Activated gamma-delta T cell (primary cell): ENCODE measurements at regions not wholly inside any gene's neighbourhood (a gene's known extent, or its start where the extent isn't known, plus 50 kb on each side); places are given as distances from the start of the nearest gene placed in this dataset.
"Not testable (repeated sequence)": the region's sequence is repeated elsewhere in the genome, so short reads cannot be mapped to it uniquely, and the experiment has no call there.

Experiments used
- DNase-seq: peaks from one replicate; lab custom pipeline; 2025; lab: John Stamatoyannopoulos, UW

- DNase-seq: no peak
Measured at GRCh38 chr2:167843657-167844056, 403.7 kb downstream of the STK39 start.

DNA sequence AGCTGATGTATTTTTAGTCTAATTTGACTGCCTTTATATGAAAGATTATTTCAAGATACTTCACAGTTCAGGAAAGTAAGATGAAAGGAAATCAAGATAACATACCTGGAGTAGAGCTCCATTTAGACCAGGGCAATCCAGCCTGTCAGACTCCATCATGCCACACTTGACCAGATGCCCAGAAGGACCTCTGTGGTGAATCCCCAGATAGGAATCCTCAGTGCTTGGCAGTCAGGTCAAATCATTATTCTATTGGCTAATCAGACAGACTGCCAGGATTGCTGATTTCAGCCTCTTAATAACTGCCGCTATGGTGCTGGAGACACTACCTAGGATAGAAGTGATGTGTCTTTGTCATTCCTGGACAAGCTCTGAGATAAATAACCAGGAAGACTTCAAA, 404.2 kb downstream of the STK39 start:
- DNase-seq: no peak

GRCh38 chr2:167842047-167842446, 405.3 kb downstream of the STK39 start:
- DNase-seq: no peak

- not testable (repeated sequence) for DNase-seq
Measured at GRCh38 chr2:167835290-167835689, 412.1 kb downstream of the STK39 start.

DNA sequence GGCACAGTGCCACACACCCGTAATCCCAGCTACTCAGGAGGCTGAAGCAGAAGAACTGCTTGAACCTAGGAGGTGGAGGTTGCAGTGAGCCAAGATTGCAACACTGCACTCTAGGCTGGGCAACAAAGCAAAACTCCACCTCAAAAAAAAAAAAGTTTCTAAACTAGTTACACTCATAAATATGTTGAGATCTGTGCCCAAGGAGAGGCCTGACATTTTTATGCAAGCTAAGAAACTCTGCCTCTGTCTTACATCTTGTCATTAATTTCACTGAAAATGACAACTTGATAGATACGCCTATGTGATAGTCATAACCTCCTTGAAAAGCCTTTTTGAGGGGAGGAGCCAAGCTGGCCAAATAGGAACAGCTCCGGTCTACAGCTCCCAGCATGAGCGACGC, 412.7 kb downstream of the STK39 start:
- no peak for DNase-seq

- DNase-seq: no peak
Measured at GRCh38 chr2:167833294-167833693, 414.1 kb downstream of the STK39 start.

- no peak for DNase-seq
Measured at GRCh38 chr2:167832868-167833287, 414.5 kb downstream of the STK39 start.

- DNase-seq: no peak
Measured at GRCh38 chr2:167827352-167828097, 419.9 kb downstream of the STK39 start.

DNA sequence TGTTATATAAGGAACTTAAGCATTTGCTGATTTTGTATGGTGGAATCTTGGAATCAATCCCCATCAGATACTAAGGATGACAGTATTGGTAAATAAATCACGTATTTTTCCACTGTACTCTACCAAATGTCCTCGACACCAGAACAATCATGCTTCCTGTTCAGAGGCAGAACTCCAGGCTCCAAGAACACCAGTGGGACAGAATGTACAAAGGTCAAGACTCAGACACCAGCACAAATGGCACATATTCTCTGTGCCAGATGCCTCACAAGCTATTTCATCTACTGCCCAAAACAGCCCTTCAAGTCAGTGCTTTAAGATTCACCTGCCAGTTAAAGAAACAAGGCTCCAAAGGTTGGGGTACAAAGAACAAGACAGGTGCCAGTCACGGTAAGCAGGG, 420.5 kb downstream of the STK39 start:
- DNase-seq: no peak

DNA sequence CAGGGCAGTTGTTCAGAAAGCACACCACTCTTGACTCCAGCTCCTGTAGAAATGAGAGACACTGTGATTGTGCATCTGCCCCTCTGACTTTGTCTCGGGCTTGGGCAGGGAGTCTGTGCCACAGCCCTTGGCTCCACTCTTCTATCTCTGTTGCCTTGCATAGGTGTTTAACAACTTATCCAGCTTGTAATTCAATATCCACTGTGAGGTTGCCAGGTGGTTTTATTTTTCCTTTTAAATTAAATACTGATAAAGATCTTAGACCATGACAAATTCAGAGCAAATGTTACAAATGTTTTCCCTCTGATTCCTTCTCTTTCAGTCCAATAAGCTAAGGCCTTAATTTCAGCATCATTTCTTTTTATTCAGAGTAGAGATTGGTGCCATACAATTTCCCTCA, 421.7 kb downstream of the STK39 start:
- DNase-seq: no peak

GRCh38 chr2:167822690-167823465, 424.5 kb downstream of the STK39 start:
- no peak for DNase-seq

DNA sequence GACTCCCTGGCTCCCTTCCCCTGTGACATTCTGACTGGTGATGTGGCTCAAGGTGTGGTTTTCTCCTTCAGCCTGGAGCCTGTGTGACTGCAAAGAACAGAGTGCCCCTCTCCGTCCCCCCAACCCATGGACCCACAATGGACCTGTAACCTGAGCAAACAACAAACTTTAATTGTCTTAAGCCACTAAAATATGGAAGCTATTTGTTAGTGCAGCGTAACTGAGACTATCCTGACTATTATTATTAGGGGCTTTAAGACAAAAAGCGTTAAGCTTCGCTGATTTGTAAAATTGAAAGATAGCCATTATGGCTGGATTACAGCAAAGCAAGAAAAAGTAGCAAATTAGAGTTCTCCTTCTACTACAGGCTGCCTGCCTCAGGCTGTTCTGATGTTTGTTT, 426.9 kb downstream of the STK39 start:
- no peak for DNase-seq

DNA sequence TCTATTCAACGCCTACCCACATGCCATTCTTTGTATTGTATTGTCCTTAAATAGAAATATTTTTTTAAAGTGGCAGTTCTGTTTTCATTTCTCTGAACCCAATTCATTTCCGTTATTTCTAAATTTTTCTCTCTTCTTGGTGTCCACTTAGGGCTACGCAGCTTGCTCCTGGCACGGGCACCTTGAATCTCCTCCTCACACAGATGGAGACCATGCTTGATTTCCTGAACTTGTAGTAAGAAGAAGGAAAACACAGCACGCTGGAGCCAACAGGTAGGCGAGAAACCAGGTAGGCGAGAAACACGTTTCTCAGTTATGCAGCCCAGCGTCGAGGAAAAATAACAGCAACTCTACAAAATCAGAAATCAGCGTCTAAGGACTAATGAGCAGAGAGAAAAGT, 428.9 kb downstream of the STK39 start:
- no peak for DNase-seq

DNA sequence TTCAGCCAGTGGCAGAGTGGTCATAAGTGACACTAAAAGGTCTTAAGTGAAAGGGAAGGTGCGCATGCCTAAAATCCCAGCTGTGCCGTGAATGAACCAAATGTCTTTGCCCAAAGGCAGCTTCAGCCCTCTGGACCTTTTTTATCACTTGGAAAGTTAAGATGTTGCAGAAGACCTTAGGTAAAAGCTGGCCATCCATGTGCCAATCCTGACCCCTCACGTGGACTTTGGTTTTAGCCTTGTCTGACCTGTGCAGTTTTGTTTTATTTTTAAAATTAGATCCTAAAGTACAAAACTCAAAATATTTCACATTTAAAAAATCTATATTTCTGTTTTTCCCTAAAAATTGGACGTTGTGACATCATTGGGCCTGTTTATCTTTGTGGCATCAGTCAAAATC, 429.5 kb downstream of the STK39 start:
- no peak for DNase-seq

GRCh38 chr2:167817422-167817821, 430.0 kb downstream of the STK39 start:
- DNase-seq: no peak

GRCh38 chr2:167816874-167817290, 430.5 kb downstream of the STK39 start:
- DNase-seq: no peak

DNA sequence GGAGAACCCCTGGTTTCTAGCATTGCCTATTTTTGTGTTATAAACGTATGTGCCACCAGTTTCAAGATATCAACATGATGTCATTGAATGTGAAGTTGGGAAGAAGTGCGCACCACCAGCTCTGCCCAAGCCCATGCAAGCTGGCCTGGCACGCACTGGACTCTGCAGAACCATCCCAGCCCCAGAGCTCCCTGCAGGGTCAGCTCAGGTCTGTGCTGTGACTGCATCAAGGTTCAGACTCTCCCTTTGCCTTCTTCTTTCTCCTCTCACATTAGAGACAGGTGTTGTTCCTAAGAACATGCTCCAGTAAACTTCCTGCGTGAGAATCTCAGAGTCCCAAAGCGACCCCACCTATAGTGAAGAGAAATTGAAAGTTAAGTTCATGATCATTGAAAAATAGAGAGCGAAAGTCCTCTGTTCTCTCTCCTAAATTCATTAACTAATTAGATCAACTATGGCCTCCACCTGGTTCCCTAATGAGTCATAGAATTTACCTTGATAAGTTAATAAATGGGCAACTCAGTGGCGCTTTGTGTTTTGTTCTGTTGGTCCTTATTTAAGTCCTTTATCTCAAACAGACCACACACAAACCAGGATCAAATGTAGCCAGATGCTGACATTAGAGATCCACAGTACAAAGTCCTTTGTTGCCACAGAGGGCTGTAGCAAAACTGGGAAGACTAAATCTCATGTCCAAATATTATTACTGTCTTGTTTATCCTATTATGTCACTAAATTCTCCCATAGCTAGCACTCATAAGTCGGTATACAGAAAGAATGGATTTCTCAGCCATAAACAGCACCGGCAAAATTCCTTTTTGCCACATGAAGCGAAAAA, 432.3 kb downstream of the STK39 start:
- no peak for DNase-seq

DNA sequence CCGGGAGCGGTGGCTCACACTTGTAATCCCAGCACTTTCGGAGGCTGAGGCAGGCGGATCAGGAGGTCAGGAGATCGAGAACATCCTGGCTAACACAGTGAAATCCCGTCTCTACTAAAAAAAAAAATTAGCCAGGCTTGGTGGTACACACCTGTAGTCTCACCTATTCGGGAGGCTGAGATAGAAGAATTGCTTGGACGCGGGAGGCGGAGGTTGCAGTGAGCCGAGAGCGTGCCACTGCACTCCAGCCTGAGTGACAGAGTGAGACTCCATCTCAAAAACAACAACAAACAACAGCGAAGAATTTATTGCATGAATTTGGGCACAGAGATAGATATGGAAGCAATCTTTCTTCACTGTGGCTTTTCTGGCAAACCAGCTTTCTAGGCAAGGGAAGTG, 432.9 kb downstream of the STK39 start:
- DNase-seq: not testable (repeated sequence)

- not testable (repeated sequence) for DNase-seq
Measured at GRCh38 chr2:167809799-167810198, 437.6 kb downstream of the STK39 start.

DNA sequence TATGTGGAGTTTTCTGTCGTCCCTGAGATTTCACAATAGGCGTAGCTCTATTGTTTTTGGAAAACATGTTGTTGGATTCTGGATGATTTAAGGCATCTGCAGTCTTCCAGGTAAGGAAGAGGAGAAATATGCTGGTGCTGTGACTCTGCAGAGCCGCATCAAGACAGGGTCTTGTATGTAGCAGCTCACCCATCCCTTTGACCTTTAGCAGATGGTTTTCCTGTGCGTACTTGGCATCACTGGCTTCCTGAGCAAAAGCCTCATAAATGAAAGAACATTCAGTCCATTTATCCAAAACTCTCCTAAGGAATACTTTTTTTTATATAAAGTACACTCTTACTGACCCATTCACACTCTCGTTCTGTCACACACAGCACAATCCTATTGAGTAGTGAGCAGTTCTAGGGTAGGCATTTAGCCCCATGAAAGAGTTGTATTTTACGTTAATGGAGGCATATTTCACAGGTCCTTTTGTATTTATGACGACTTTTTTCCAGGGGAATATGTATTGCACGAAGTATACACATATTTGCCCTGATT, 443.9 kb downstream of the STK39 start:
- DNase-seq: no peak

- no peak for DNase-seq
Measured at GRCh38 chr2:167794554-167795255, 452.7 kb downstream of the STK39 start.

- no peak for DNase-seq
Measured at GRCh38 chr2:167793725-167794124, 453.7 kb downstream of the STK39 start.
